Heart left ventricle (tissue), 16 donors: ENCODE measurements at regions not wholly inside any gene's neighbourhood (a gene's known extent, or its start where the extent isn't known, plus 50 kb on each side); places are given as distances from the start of the nearest gene placed in this dataset.

Experiments
- ATAC-seq, 4 donors: fragments of 200-7000 bp; cut with Tn5 transposase; one replicate each; pipeline ENCODE4 v1.9.1; 2020 to 2022; ENCODE audit warnings: moderate library complexity in 4 of 4, mild to moderate bottlenecking in 3 of 4, moderate number of reproducible peaks in 1 of 4
- DNase-seq, 5 donors: peaks; one replicate each; pipeline ENCODE4 v3.0.0-alpha.2; 2020
- H3K27ac ChIP-seq, 12 donors: fragments of 200-600 bp; sonication (generic) in 4 of 12; one replicate each; pipeline versions ENCODE4 v1.5.0 to v1.8.0; 2016 to 2022; ENCODE audit warnings: mild to moderate bottlenecking in 2 of 12
- H3K27me3 ChIP-seq, 9 donors: fragments of 200-600 bp; sonication (generic) in 2 of 9; one replicate each; pipeline versions ENCODE4 v1.5.1 to v1.8.0; 2016 to 2022; ENCODE audit warnings: mild to moderate bottlenecking in 3 of 9
- H3K36me3 ChIP-seq, 9 donors: fragments of 200-600 bp; sonication (generic) in 2 of 9; one replicate each; pipeline versions ENCODE4 v1.5.0 to v1.8.0; 2018 to 2022; ENCODE audit warnings: mild to moderate bottlenecking in 2 of 9
- H3K4me1 ChIP-seq, 12 donors: fragments of 200-600 bp; sonication (generic) in 4 of 12; one replicate each; pipeline versions ENCODE4 v1.5.0 to v1.8.0; 2016 to 2022; ENCODE audit warnings: mild to moderate bottlenecking in 3 of 12
- H3K4me3 ChIP-seq, 12 donors: fragments of 200-600 bp; sonication (generic) in 4 of 12; one replicate each; pipeline versions ENCODE4 v1.5.0 to v1.8.0; 2017 to 2022; ENCODE audit warnings: mild to moderate bottlenecking in 9 of 12, moderate library complexity in 4 of 12
- H3K9me3 ChIP-seq, 12 donors: fragments of 200-600 bp; sonication (generic) in 4 of 12; one replicate each; pipeline versions ENCODE4 v1.5.0 to v1.8.0; 2016 to 2022; ENCODE audit warnings: mild to moderate bottlenecking in 1 of 12
- CTCF ChIP-seq, 12 donors: fragments of 200-600 bp; sonication (generic) in 4 of 12; IDR thresholded peaks; one replicate each; pipeline versions ENCODE4 v1.5.0 to v1.8.0; 2018 to 2022; ENCODE audit warnings: antibody characterized with exemption in 12 of 12, mild to moderate bottlenecking in 5 of 12
- POLR2A ChIP-seq, 2 donors: fragments of 450-650 bp; IDR thresholded peaks; one replicate each; pipeline ENCODE4 v1.6.1; 2017; ENCODE audit warnings: antibody characterized with exemption in 2 of 2, mild to moderate bottlenecking in 2 of 2, moderate library complexity in 2 of 2
- whole genome bisulfite sequencing, 4 donors: extraction: QIAGEN DNeasy Blood & Tissue Kit in 2 of 4; methylation state at CpG; one replicate each; pipeline versions ENCODE4 v1.1.5 to v1.1.7; 2013 to 2018; 5-methylcytosine and 5-hydroxymethylcytosine counted together
- intact Hi-C, 10 donors: fragments of 100-400 bp; cut with DNase I; formaldehyde crosslinking; loops; one replicate each; pipeline versions ENCODE4 v1.11.1 to v1.14.2; 2022
- donor health status: ischemic (EF 13 %, LVEDD 7.1; RV severe dilation, severe dysfunction).
- donor health status: healthy with polysubstance abuse.
- donor health status: DM: no; HTN: yes; CAD: no.
- donor health status: DM: no; HTN: no; CAD: no.
- donor health status: ischemic (EF 25% LVEDD 6.9; RV normal size, moderate dysfunction).
- donor health status: ischemic (EF 25% LVEDD 5.7; RV mildly dilated, moderate dysfunction).
- donor health status: healthy.
- donor health status: DM: yes; HTN: yes; CAD: no.
- donor health status: ischemic (EF 35%, LVEDD 5.7; RV mildly dilated, moderate dysfunction).
- donor health status: nonischemic (EF 11% LVEDD 7.7; RV severe dilation, severe dysfunction).
- donor health status: DM: yes; HTN: yes; CAD: no.
- donor health status: PGD.
- donor health status: ischemic (EF 29% LVEDD 5.4; RV normal size, mild dysfunction).
- donor health status: nonischemic (EF 23%, LVEDD 6.1; RV moderate dilation, normal function).

GRCh38 chr7:113204415-113204814, 86.1 kb upstream of the SMIM30 start:
- no peaks in the 10 kb centered on the region for H3K36me3 ChIP-seq
- H3K27me3 ChIP-seq: peaks cover 0 to 6% (median 0%) of the 10 kb centered on the region in 9 donors
- intact Hi-C loops: no loop called here
- no peaks in the 10 kb centered on the region for H3K4me1 ChIP-seq
- H3K9me3 ChIP-seq: no peaks in the 10 kb centered on the region
- TF ChIP-seq POLR2A (IDR thresholded peaks at IDR 0.05) (no peak), CTCF (IDR thresholded peaks at IDR 0.05) (no peak)
- ATAC-seq: no peak
- no peak overlapping the region for H3K27ac ChIP-seq
- DNase-seq: no peak
- no peak overlapping the region for H3K4me3 ChIP-seq

- peaks cover 0 to 6% (median 0%) of the 10 kb centered on the region in 9 donors for H3K27me3 ChIP-seq
- no peak for ATAC-seq
- H3K9me3 ChIP-seq: no peaks in the 10 kb centered on the region
- no peaks in the 10 kb centered on the region for H3K4me1 ChIP-seq
- H3K4me3 ChIP-seq: no peak overlapping the region
- no peak overlapping the region for H3K27ac ChIP-seq
- TF ChIP-seq POLR2A (IDR thresholded peaks at IDR 0.05): no peak
- no peak for TF ChIP-seq CTCF (IDR thresholded peaks at IDR 0.05)
- intact Hi-C loops: no loop called here
- no peaks in the 10 kb centered on the region for H3K36me3 ChIP-seq
- no peak for DNase-seq
Observed at GRCh38 chr7:113202284-113202683, 83.9 kb upstream of the SMIM30 start.

DNA sequence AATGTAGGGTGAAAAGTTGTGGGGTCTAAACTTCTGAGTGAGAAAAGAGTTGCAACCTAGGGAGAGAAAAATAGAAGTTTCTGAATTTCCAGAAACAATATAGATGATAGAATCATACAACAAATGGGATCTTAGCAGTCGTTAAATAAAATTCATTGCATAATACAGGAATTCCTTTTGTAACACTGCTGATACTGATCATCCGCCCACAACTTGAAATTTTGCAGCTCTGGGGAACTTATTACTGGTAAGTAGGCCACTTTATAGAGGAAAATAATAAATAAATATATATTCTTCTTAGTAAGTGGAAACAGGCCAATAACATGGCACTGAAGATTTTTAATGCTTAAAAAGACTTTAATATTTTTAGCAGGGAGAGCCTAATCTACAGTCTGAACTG, 81.9 kb upstream of the SMIM30 start:
- DNase-seq (no peak), ATAC-seq (no peak)
- no peaks in the 10 kb centered on the region for H3K4me1 ChIP-seq
- H3K9me3 ChIP-seq: no peaks in the 10 kb centered on the region
- H3K4me3 ChIP-seq: no peak overlapping the region
- TF ChIP-seq POLR2A (IDR thresholded peaks at IDR 0.05) (no peak), CTCF (IDR thresholded peaks at IDR 0.05) (no peak)
- no peaks in the 10 kb centered on the region for H3K36me3 ChIP-seq
- H3K27ac ChIP-seq: no peak overlapping the region
- intact Hi-C loops: no loop called here
- WGBS, 4 donors: 69 to 78% (median 74%) methylated on average over 2 of the region's 2 CpGs
- peaks cover 0 to 6% (median 0%) of the 10 kb centered on the region in 9 donors for H3K27me3 ChIP-seq

DNA sequence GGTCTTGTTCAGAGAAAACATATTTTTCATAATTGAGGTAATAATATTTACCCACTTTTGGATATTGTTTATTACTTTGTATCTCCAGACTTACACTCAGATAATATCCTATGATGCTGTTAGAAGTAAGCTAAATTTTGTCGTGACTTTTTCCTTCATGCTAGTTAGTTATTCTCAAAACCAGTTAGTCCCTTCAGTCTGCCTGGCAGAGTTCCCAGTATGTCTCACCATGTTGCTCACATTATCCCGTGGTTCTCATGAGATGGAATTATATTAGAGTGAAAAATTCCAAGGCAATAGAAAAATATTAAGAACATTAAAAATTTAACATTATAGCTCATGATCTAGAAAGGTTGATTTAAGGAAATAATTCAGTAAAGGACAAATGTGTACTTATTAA, 81.5 kb upstream of the SMIM30 start:
- intact Hi-C loops: no loop called here
- no peak for DNase-seq
- Histone ChIP-seq H3K9me3 (no peaks in the 10 kb centered on the region), H3K27ac (no peak overlapping the region), H3K36me3 (no peaks in the 10 kb centered on the region), H3K4me3 (no peak overlapping the region), H3K4me1 (no peaks in the 10 kb centered on the region), H3K27me3 (peaks cover 0 to 6% (median 0%) of the 10 kb centered on the region in 9 donors)
- no peak for TF ChIP-seq CTCF (IDR thresholded peaks at IDR 0.05)
- TF ChIP-seq POLR2A (IDR thresholded peaks at IDR 0.05): no peak
- WGBS, 4 donors: 39 to 57% (median 48%) methylated on average over 2 of the region's 2 CpGs
- no peak for ATAC-seq
